GM21825 (cell line): ENCODE measurements at regions not wholly inside any gene's neighbourhood (a gene's known extent, or its start where the extent isn't known, plus 50 kb on each side); places are given as distances from the start of the nearest gene placed in this dataset.
A peak's percentile ranks its signal among the peaks of the same experiment; 100 is the strongest.
"Not testable (repeated sequence)": the region's sequence is repeated elsewhere in the genome, so short reads cannot be mapped to it uniquely, and the experiment has no call there.

Experiments used
- ATAC-seq: cut with Tn5 transposase; IDR thresholded peaks from one replicate; pipeline ENCODE4 v1.9.1; 2021; ENCODE audit warnings: mild to moderate bottlenecking, moderate library complexity; ENCODE audit not compliant: unreplicated experiment

DNA sequence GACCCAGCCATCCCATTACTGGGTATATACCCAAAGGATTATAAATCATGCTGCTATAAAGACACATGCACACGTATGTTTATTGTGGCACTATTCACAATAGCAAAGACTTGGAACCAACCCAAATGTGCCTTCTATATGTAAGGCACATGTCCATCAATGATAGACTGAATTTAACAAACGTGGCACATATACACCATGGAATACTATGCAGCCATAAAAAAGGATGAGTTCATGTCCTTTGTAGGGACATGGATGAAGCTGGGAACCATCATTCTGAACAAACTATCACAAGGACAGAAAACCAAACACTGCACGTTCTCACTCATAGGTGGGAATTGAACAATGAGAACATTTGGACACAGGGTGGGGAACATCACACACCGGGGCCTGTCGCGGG lies 92.1 kb downstream of the TRIM27 start:
- ATAC-seq, result not testable (repeated sequence)

GRCh38 chr6:28836703-28837102 lies 87.1 kb downstream of the TRIM27 start:
- ATAC-seq, result not testable (repeated sequence)

DNA sequence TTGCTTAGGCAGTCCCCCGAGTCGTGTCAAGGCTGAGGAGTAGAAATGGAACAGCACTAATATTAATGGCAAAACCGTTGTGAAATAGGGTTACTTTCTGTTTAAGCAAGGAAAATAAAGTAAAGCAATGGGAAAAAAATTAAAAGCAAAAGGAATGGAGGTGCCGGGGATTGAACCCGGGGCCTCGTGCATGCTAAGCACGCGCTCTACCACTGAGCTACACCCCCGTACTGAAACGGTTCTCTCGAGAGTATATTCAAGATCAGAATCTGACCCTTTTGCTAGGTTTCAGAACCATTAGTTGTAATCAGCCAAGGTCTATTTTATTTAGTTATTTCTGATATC lies 85.5 kb downstream of the TRIM27 start:
- ATAC-seq, result peak; percentile 53

DNA sequence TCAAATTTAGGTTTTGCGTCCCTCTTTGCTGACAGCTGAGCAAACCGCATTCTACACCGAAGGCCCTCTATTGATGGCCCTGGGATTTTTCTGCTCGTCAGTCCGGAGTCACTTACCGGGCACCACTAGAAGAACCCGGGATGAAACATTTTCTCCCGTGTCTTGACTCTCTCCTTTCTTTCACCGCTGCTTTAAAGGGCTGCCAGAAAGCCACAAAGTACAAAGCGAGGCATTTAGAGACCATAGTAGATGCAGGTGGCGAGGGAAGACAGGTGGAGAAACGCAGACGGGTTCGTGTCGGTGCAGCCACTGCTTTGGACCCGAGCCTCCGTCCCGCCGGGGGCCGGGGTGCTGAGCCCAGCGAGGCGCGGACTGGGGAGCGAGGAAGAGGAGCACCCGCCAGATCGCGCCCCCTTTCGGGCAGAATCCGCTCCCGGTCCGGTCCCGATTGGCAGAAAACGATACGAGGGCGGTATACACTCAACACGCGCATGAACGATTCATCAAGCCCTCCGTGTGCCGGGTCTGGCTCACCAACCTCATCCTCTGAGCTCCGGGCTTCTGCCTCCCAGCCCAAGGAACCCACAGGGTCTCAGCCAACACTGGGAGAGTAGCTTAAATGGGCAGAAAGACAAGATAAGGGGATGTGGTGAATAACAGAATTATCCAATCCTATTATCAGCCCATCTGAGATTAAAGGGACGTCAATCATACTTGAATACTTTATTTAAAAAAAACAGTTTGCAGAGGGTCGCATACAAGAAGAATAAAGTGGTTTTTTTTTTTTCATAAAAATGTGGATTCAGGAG lies 84.9 kb downstream of the TRIM27 start:
- ATAC-seq, result peak; percentile 67

DNA sequence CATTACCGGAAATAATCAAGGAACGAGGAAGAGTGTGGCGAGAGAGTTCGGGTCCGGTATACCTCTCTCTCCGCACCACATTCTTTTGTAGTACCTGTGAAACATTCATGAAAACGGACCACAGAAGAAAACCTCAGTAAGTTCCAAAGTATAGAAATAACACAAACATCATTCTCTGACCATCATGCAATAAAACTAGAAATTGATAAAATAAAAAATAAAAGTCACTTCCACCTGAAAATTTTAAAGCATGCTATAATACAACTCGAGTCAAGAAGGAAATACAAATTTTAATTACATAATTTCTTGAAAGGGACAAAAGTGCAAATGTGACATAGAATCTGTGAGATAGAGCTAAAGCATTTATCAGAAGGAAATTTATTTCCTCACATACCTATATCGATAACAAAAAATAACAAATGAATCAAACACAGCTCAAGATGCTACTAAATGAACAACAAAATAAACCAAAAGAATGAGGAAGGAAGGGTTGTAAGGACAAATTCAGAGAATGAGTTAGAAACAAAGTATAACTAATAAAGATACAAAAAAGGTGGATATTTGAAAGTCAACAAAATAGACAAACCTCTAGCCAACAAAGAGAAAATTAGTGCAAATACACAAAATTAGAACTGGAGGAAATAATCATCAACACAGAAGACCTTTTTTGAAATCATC lies 84.2 kb downstream of the TRIM27 start:
- no peak for ATAC-seq

- ATAC-seq, result no peak
Measured at GRCh38 chr6:28841290-28841689, 82.5 kb downstream of the TRIM27 start.

DNA sequence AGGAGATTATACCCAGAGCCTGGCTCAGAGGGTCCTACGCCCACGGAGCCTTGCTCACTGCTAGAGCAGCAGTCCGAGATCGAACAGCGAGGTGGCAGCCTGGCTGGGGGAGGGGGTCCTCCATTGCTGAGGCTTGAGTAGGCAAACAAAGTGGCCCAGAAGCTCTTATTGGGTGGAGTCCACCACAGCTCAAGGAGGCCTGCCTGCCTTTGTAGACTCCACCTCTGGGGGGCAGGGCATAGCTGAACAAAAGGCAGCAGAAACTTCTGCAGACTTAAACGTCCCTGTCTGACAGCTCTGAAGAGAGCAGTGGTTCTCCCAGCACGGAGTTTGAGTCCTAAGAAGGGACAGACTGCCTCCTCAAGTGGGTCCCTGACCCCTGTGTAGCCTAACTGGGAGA lies 75.0 kb downstream of the TRIM27 start:
- not testable (repeated sequence) for ATAC-seq
